ENCODE measurements at regions not wholly inside any gene's neighbourhood (a gene's known extent, or its start where the extent isn't known, plus 50 kb on each side); places are given as distances from the start of the nearest gene placed in this dataset.

DNA sequence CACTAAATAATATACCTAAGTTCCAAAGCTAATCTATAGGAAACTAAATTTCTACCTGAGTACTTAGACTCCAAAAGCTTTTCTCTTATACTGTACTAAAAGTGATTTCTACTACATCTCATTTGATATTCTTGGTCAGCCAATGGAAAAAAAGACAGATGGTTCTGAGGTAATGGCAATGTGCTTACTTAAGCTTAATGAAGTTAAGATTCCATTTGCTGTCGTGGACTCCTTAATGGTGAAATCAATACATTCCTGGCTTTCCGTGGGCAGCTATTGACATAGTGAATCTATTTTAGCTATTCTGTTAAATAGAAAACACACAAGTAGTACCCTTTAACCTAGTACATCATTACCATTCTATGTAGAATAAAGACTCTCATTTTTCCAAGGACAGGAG is 1825.6 kb upstream of the CDH9 start:
- H3K4me1 ChIP-seq (ENCODE audit: control insufficient read depth, extremely low read depth, insufficient read depth, low read length) = no peaks in the 10 kb centered on the region
- dilution Hi-C loops (cut with MboI; ENCODE audit: extremely low pct_ligation_motif_present, low sequenced_read_pairs) (no loop called here), intact Hi-C loops (cut with micrococcal nuclease) (no loop called here)
- ChIA-PET CTCF (no interaction called here), POLR2A (no interaction called here)
- FAIRE-seq (no peak), DNase-seq (ENCODE audit: low read depth, low spot score) (no peak)
- no peak overlapping the region for H2AFZ ChIP-seq (ENCODE audit: low read depth, low read length)
- no TSS peak for BruUV-seq (replicated peaks)
- H3K4me3 ChIP-seq (replicated peaks in 1 of 3; ENCODE audit: insufficient read depth in 1 of 3, low read depth in 1 of 3, low read length in 3 of 3) = no peak overlapping the region
- no peak overlapping the region for H3K27ac ChIP-seq (ENCODE audit: insufficient read depth, low read depth, low read length)
- H3K36me3 ChIP-seq (ENCODE audit: control insufficient read depth in 2 of 2, extremely low read depth in 1 of 2, insufficient read depth in 2 of 2, low read length in 2 of 2) = no peaks in the 10 kb centered on the region
- H3K9ac ChIP-seq (replicated peaks; ENCODE audit: extremely low read depth, insufficient read depth, low read length) = no peak overlapping the region
- H3K27me3 ChIP-seq (ENCODE audit: control insufficient read depth in 2 of 2, insufficient read depth in 2 of 2, low read length in 2 of 2) = no peaks in the 10 kb centered on the region
- no peak overlapping the region for H3K4me2 ChIP-seq (ENCODE audit: insufficient read depth, low read length)
- no peaks in the 10 kb centered on the region for H3K9me3 ChIP-seq (replicated peaks; ENCODE audit: control insufficient read depth, insufficient read depth, low read length)
- no peaks in the 10 kb centered on the region for H3K79me2 ChIP-seq (ENCODE audit: control insufficient read depth, insufficient read depth, low read length)
- H3K9me1 ChIP-seq (replicated peaks; ENCODE audit: control insufficient read depth, extremely low read depth, insufficient read depth, low read length) = no peaks in the 10 kb centered on the region
- no peaks in the 10 kb centered on the region for H4K20me1 ChIP-seq (replicated peaks; ENCODE audit: control insufficient read depth, extremely low read depth, insufficient read depth, low read length)
- TF ChIP-seq FOS (IDR thresholded peaks at IDR 0.05; ENCODE audit: borderline replicate concordance, insufficient read depth, low read length) = no peak
- TF ChIP-seq GATA2 (IDR thresholded peaks at IDR 0.05; ENCODE audit: insufficient read depth, insufficient read length, low read depth, low read length) = no peak
- no peak for TF ChIP-seq JUN (IDR thresholded peaks at IDR 0.05; ENCODE audit: borderline replicate concordance, insufficient read depth, insufficient read length, low read depth)

DNA sequence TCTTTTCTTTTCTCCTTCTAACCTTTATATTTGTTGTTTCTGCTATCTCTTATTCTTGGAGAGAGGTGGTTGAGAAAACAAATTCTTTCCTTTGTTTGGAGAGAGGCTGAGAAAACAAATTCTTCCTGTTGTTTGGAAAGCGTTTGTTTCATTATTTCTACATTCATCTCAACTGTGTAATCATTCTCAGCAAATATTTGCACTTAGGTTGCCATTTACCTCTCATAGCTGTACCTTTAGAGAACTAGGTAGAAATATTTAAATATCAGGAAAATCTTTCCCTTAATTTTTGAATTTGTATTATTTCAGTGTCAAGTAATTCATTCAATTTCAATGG is 1824.4 kb upstream of the CDH9 start:
- CTCF ChIA-PET = no interaction called here
- H4K20me1 ChIP-seq (replicated peaks; ENCODE audit: control insufficient read depth, extremely low read depth, insufficient read depth, low read length) = no peaks in the 10 kb centered on the region
- H3K9me3 ChIP-seq (replicated peaks; ENCODE audit: control insufficient read depth, insufficient read depth, low read length) = no peaks in the 10 kb centered on the region
- no peaks in the 10 kb centered on the region for H3K9me1 ChIP-seq (replicated peaks; ENCODE audit: control insufficient read depth, extremely low read depth, insufficient read depth, low read length)
- dilution Hi-C loops (cut with MboI; ENCODE audit: extremely low pct_ligation_motif_present, low sequenced_read_pairs) = no loop called here
- intact Hi-C loops (cut with micrococcal nuclease) = no loop called here
- H3K27me3 ChIP-seq (ENCODE audit: control insufficient read depth in 2 of 2, insufficient read depth in 2 of 2, low read length in 2 of 2) = no peaks in the 10 kb centered on the region
- TF ChIP-seq POLR2AphosphoS5 (IDR thresholded peaks at IDR 0.05; ENCODE audit: insufficient read depth, low read depth, low read length) (no peak), GATA2 (IDR thresholded peaks at IDR 0.05; ENCODE audit: insufficient read depth, insufficient read length, low read depth, low read length) (no peak), FOS (IDR thresholded peaks at IDR 0.05; ENCODE audit: borderline replicate concordance, insufficient read depth, low read length) (no peak), MYC (IDR thresholded peaks at IDR 0.05; ENCODE audit: low read depth, low read length) (no peak), EZH2 (IDR thresholded peaks at IDR 0.05; ENCODE audit: borderline replicate concordance, low read depth, low read length, severe bottlenecking) (no peak), POLR2A (IDR thresholded peaks at IDR 0.05; ENCODE audit: low read depth, low read length) (no peak), JUN (IDR thresholded peaks at IDR 0.05; ENCODE audit: borderline replicate concordance, insufficient read depth, insufficient read length, low read depth) (no peak)
- TF ChIP-seq, protein P1, sequence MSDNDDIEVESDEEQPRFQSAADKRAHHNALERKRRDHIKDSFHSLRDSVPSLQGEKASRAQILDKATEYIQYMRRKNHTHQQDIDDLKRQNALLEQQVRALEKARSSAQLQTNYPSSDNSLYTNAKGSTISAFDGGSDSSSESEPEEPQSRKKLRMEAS (IDR thresholded peaks at IDR 0.05; ENCODE audit: insufficient read depth, insufficient read length) = no peak
- TF ChIP-seq, protein P2, sequence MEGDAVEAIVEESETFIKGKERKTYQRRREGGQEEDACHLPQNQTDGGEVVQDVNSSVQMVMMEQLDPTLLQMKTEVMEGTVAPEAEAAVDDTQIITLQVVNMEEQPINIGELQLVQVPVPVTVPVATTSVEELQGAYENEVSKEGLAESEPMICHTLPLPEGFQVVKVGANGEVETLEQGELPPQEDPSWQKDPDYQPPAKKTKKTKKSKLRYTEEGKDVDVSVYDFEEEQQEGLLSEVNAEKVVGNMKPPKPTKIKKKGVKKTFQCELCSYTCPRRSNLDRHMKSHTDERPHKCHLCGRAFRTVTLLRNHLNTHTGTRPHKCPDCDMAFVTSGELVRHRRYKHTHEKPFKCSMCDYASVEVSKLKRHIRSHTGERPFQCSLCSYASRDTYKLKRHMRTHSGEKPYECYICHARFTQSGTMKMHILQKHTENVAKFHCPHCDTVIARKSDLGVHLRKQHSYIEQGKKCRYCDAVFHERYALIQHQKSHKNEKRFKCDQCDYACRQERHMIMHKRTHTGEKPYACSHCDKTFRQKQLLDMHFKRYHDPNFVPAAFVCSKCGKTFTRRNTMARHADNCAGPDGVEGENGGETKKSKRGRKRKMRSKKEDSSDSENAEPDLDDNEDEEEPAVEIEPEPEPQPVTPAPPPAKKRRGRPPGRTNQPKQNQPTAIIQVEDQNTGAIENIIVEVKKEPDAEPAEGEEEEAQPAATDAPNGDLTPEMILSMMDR (IDR thresholded peaks at IDR 0.05; ENCODE audit: extremely low read depth in 1 of 2, insufficient read depth in 1 of 2, low read depth in 1 of 2, low read length in 2 of 2) = no peak
- FAIRE-seq = no peak
- no peak overlapping the region for H3K27ac ChIP-seq (ENCODE audit: insufficient read depth, low read depth, low read length)
- H3K4me2 ChIP-seq (ENCODE audit: insufficient read depth, low read length) = no peak overlapping the region
- no TSS peak for BruUV-seq (replicated peaks)
- DNase-seq (ENCODE audit: low read depth, low spot score) = no peak
- no peaks in the 10 kb centered on the region for H3K79me2 ChIP-seq (ENCODE audit: control insufficient read depth, insufficient read depth, low read length)
- no peaks in the 10 kb centered on the region for H3K36me3 ChIP-seq (ENCODE audit: control insufficient read depth in 2 of 2, extremely low read depth in 1 of 2, insufficient read depth in 2 of 2, low read length in 2 of 2)
- H2AFZ ChIP-seq (ENCODE audit: low read depth, low read length) = no peak overlapping the region
- POLR2A ChIA-PET = no interaction called here
- no peak overlapping the region for H3K4me3 ChIP-seq (replicated peaks in 1 of 3; ENCODE audit: insufficient read depth in 1 of 3, low read depth in 1 of 3, low read length in 3 of 3)
- no peak overlapping the region for H3K9ac ChIP-seq (replicated peaks; ENCODE audit: extremely low read depth, insufficient read depth, low read length)
- H3K4me1 ChIP-seq (ENCODE audit: control insufficient read depth, extremely low read depth, insufficient read depth, low read length) = no peaks in the 10 kb centered on the region

All from endothelial cell of umbilical vein (primary cell).